Large intestine (tissue), 3 donors: ENCODE measurements at regions not wholly inside any gene's neighbourhood (a gene's known extent, or its start where the extent isn't known, plus 50 kb on each side); places are given as distances from the start of the nearest gene placed in this dataset.

Source experiments
- DNase-seq, 2 donors: peaks; one replicate each; pipeline versions ENCODE4 v3.0.0 to v3.0.0-alpha.2; 2013
- H3K27ac ChIP-seq: one replicate; pipeline ENCODE4 v1.5.1; 2013; ENCODE audit warnings: low read length
- H3K27me3 ChIP-seq: 2 replicates; pipeline ENCODE4 v1.6.1; 2013; ENCODE audit warnings: low read length; ENCODE audit not compliant: control insufficient read depth, insufficient read depth
- H3K36me3 ChIP-seq: 2 replicates; pipeline ENCODE4 v1.6.1; 2013; ENCODE audit warnings: low read length; ENCODE audit not compliant: control insufficient read depth, insufficient read depth
- H3K4me1 ChIP-seq: one replicate; pipeline ENCODE4 v1.6.1; 2013; ENCODE audit warnings: low read length; ENCODE audit not compliant: control insufficient read depth, insufficient read depth
- H3K4me3 ChIP-seq: one replicate; pipeline ENCODE4 v1.5.1; 2013; ENCODE audit warnings: low read length
- H3K9me3 ChIP-seq: one replicate; pipeline ENCODE4 v1.6.1; 2013; ENCODE audit warnings: mild to moderate bottlenecking, low read depth, low read length, moderate library complexity; ENCODE audit not compliant: control insufficient read depth
- WGBS: methylation state at CpG from one replicate; pipeline ENCODE4 v1.1.5; 2013; ENCODE audit warnings: low lambda C conversion rate; ENCODE audit not compliant: insufficient coverage; 5-methylcytosine and 5-hydroxymethylcytosine counted together

DNA sequence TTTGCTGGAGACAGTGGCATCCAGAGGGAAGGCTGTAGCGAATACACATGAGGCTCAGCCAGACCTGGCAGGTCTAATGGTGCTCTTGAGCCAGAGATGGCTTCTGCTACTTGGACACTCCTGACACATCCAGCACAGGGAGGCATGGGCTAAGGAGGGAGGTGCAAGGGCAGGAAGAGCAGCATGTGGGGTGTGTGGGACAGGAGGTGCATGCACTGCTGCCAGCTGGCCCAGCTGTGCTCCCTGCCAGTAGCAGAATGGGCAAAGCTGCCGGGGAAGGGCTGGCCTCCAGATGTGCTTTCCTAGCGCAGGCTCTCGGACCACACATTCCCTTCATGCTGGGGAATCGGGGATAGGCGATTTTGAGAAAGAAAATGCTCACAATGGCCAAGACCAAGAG is 309.2 kb downstream of the CDC5L start:
- H3K9me3 ChIP-seq: no peaks in the 10 kb centered on the region
- no CpG with 5 or more reads among the region's 6 CpGs for WGBS
- no peak overlapping the region for H3K4me3 ChIP-seq
- DNase-seq: no peak
- H3K36me3 ChIP-seq: no peaks in the 10 kb centered on the region
- H3K27ac ChIP-seq: no peak overlapping the region
- no peaks in the 10 kb centered on the region for H3K4me1 ChIP-seq
- H3K27me3 ChIP-seq: no peaks in the 10 kb centered on the region

DNA sequence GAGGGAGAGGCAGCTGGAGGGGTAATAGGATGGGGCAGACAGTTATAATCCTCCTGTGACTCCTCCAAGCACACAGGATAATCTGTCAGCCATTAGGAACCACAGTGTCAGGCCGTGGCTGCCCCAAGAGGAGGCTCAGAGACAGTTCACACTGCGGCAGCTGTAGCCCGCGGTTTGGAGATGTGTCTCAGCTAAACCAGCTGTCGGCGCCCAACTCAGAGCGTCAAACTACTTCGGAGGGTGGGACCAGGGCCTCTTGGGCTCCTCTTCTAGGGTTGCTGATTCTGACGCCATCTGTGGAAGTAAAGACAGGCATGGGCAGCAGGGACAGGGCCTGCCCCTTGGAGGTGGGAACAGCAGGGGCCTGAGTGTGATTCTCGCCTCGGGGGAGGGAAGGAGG is 309.8 kb downstream of the CDC5L start:
- H3K9me3 ChIP-seq: no peaks in the 10 kb centered on the region
- no CpG with 5 or more reads among the region's 11 CpGs for WGBS

DNA sequence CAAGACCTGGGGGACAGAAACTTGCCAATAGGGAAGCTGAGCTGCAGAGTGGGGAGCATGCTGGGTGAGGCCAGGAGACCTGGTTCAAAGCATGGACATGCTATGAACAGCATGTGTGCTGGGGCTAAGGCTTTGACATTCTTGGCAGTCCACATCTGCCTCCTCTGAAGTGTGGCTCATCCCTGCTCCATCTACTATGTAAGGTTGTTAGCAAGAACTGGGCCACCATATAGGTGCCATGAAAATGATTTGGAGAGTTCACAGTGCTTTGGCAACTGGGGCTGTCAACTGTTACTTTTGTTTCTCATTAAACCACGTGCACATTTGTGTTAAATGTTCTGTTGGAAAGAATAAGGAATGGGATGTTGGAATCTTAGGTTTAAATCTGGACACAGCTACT is 311.1 kb downstream of the CDC5L start:
- WGBS: no CpG with 5 or more reads among the region's 1 CpG
- H3K4me1 ChIP-seq: no peaks in the 10 kb centered on the region
- no peak overlapping the region for H3K27ac ChIP-seq
- no peak overlapping the region for H3K4me3 ChIP-seq
- no peaks in the 10 kb centered on the region for H3K9me3 ChIP-seq
- no peaks in the 10 kb centered on the region for H3K27me3 ChIP-seq
- DNase-seq: no peak
- no peaks in the 10 kb centered on the region for H3K36me3 ChIP-seq

More for the DNA sequence above, 309.8 kb downstream of the CDC5L start:
- no peak overlapping the region for H3K4me3 ChIP-seq
- DNase-seq: no peak
- no peaks in the 10 kb centered on the region for H3K36me3 ChIP-seq
- H3K27ac ChIP-seq: no peak overlapping the region
- no peaks in the 10 kb centered on the region for H3K4me1 ChIP-seq
- H3K27me3 ChIP-seq: no peaks in the 10 kb centered on the region

DNA sequence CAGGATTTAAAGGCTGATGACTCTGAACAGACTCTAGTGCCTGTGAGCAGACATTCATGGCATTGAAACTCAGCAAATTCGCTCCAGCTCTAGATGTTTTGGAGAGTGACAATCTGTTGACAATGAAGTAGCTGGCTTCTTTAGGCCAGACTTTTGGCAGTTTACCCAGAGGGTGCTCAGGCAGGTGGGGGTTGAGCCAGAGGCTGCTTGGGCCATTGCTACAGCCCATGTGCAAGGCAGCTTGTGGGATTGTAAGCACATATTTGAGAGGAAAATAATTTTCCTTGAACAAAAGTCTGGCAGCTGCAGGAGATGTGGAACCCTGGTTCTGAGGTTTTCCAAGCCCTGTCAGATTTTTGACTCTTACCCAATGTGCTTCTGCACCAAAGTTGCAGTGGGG is 311.6 kb downstream of the CDC5L start:
- no CpG with 5 or more reads among the region's 1 CpG for WGBS
- Histone ChIP-seq H3K36me3 (no peaks in the 10 kb centered on the region), H3K27me3 (no peaks in the 10 kb centered on the region), H3K4me3 (no peak overlapping the region), H3K4me1 (no peaks in the 10 kb centered on the region), H3K27ac (no peak overlapping the region), H3K9me3 (no peaks in the 10 kb centered on the region)
- no peak for DNase-seq

DNA sequence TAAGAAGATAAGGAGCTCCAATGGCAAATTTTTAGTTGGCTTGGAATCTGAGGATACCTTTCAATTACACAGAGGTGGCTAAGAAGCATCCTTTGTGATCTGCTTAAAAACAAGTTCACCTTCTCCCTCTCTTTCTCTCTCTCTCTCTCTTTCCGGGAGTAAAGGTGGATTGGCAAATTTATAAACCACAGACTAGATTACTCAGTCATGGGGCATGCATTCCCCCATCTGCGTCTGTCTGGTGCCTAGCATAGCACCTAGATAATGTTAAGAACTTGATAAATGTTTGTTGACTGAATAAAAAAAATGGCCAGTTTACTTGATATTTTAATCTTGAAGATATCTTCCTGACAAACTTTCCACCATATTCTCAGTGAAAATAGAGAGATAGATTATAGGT is 312.3 kb downstream of the CDC5L start:
- Histone ChIP-seq H3K27ac (no peak overlapping the region), H3K36me3 (no peaks in the 10 kb centered on the region), H3K9me3 (no peaks in the 10 kb centered on the region), H3K4me1 (no peaks in the 10 kb centered on the region), H3K27me3 (no peaks in the 10 kb centered on the region), H3K4me3 (no peak overlapping the region)
- no CpG with 5 or more reads among the region's 2 CpGs for WGBS
- DNase-seq: no peak

DNA sequence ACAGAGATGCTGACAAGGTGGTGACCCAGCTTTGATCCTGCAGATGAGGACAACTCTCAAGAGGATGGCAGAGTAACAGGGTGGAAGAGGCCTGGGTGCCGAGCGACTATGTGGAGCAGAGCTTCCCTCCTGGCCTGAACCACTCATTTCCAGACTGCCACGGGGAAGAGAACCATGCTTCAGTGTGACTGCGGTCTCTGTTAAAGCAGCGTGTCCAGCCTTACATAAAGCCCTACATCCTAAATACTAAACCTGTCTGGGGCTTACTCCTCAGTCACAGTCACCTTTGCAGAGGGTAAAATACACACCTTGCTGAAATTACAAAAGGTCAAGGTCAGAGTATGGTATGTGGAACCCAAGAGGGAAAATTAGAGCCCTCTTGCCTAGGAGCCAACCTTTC is 312.9 kb downstream of the CDC5L start:
- no peaks in the 10 kb centered on the region for H3K36me3 ChIP-seq
- no peaks in the 10 kb centered on the region for H3K9me3 ChIP-seq
- no CpG with 5 or more reads among the region's 5 CpGs for WGBS
- H3K4me1 ChIP-seq: no peaks in the 10 kb centered on the region
- H3K27me3 ChIP-seq: no peaks in the 10 kb centered on the region
- no peak for DNase-seq
- no peak overlapping the region for H3K27ac ChIP-seq
- no peak overlapping the region for H3K4me3 ChIP-seq

DNA sequence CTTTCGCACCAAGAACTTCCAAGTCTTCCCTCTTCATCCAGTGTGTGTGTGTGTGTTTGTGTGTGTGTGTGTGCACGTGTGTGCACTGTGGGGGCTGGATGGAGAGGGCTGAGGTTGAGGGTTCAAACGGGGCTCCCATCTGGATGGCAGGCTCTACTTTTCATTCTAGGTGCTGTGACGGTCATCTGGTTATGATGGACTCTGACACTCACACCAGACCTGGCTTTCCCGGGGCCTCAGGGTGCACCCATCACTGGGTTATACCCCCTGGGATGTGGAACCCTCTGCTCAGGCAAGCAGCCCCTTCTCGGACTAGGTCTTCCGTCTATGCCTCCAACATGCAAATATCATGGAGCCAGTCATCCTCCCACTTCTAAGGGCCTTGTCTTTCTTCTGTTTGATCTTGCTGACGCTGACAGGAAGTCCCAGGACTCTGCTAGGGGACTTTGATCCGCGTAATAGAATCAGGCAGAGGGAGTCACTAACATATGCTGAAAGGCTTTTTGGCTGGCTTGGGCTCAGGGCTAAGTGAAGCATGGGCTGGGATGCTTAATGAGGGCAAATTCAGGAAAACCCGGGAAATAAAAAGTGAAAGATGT is 313.6 kb downstream of the CDC5L start:
- H3K36me3 ChIP-seq: no peaks in the 10 kb centered on the region
- WGBS: 42% methylated on average over 4 of the region's 11 CpGs
- peak; percentile 19 to 59 for DNase-seq
- no peak overlapping the region for H3K4me3 ChIP-seq
- no peaks in the 10 kb centered on the region for H3K27me3 ChIP-seq
- H3K9me3 ChIP-seq: no peaks in the 10 kb centered on the region
- H3K27ac ChIP-seq: no peak overlapping the region
- no peaks in the 10 kb centered on the region for H3K4me1 ChIP-seq

DNA sequence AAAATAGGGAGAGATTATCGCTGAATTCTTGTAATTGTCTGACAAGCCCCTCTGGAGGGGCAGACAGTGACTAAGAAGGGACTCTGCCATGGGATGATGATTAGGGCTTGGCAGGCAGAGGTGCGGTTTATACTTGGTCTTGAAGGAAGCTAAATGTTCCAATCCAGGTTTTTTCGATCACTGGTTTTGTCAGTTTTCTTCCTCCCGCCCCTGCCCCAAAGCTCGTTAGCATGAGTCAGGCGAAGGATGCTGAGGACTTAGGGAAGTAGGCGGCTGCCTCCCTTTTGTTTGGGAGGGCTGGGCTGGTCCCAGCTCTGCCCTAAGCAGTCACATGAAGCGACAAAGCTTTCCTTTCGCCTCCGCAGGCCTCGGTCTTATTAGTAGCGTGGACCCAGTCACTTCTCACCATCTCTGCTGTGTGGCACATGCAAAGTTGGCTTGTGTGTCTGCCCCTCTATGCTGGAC is 314.2 kb downstream of the CDC5L start:
- Histone ChIP-seq H3K27ac (no peak overlapping the region), H3K4me3 (no peak overlapping the region), H3K27me3 (no peaks in the 10 kb centered on the region), H3K4me1 (no peaks in the 10 kb centered on the region), H3K9me3 (no peaks in the 10 kb centered on the region), H3K36me3 (no peaks in the 10 kb centered on the region)
- WGBS: 100% methylated on average over 1 of the region's 12 CpGs
- no peak for DNase-seq

DNA sequence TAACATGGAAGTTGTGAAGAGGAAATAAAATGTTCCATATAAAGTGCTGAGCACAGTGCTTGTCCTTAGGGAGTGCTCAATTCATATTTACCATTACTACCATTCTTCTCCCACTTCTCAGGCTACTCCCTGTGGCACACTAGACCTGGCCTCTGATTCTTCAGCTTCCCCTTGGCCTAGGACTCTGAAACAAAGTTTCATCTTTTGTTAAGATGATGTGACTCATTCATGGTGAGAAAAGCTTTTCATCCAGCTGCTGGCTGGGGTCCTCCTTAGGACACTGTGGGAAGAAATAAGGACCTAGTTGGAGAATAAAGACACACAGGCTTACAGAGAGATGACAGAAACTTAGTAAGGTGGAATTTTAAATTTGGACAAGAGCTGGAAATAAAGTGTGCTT is 314.8 kb downstream of the CDC5L start:
- no peaks in the 10 kb centered on the region for H3K27me3 ChIP-seq
- H3K4me3 ChIP-seq: no peak overlapping the region

DNA sequence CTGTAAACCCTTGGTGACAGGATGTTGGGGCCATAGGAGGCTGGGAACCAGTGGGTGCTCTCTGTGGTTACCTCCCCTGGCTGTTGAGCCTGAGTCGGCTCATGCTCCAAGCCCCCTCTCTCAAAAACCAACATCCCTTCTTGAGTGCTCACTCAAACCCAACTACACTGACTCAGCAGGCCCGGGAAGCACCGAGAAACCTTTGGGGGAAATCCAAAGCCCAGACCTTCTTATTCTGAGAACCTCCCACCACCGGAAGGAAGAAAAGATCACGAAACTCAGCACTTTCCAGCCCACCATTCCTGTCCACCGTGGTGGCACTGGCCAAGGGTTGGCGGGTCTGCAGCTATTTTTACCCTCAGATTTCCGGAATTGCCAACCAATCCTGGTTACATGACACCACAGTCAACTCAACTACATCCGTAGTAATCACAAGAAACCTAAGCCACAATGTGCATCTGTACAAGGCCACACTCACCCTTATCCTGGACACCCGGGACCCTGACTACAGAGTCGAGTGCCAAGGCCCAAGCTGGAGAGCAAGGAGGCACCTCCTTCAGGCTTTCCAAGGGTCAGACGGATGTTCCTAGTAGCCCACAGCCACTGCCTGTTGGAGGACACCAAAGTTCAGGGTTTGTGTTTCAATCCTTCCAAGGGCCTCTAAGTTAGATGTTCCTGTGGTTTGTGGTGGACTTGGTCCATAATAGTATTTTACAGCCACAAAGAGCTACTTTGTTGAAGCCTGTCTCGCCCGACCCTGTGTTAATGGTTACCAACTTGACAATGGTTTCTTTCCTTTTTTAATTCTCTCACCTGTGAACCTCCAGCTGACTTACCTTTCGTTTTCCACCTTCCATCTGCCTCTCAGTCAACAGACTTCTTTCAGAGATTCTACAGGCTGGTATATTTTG is 317.0 kb downstream of the CDC5L start:
- Histone ChIP-seq H3K9me3 (no peaks in the 10 kb centered on the region), H3K27me3 (no peaks in the 10 kb centered on the region), H3K27ac (no peak overlapping the region), H3K4me1 (no peaks in the 10 kb centered on the region), H3K36me3 (no peaks in the 10 kb centered on the region), H3K4me3 (no peak overlapping the region)
- DNase-seq: no peak
- 90% methylated on average over 5 of the region's 15 CpGs for WGBS

More for the DNA sequence above, 314.8 kb downstream of the CDC5L start:
- H3K36me3 ChIP-seq: no peaks in the 10 kb centered on the region
- H3K4me1 ChIP-seq: no peaks in the 10 kb centered on the region
- no peak for DNase-seq
- H3K27ac ChIP-seq: no peak overlapping the region
- no peaks in the 10 kb centered on the region for H3K9me3 ChIP-seq
